NCI-H2196 treated with DMSO at 0.1 percent for 48 hours (cell line): ENCODE measurements at regions not wholly inside any gene's neighbourhood (a gene's known extent, or its start where the extent isn't known, plus 50 kb on each side); places are given as distances from the start of the nearest gene placed in this dataset.

ENCODE experiments used
- DNase-seq: peaks from one replicate; lab custom pipeline; 2025; ENCODE audit not compliant: unreplicated experiment; lab: John Stamatoyannopoulos, UW

- DNase-seq, result no peak
Measured at GRCh38 chr10:42970451-42971250, 106.2 kb upstream of the RET start.

DNA sequence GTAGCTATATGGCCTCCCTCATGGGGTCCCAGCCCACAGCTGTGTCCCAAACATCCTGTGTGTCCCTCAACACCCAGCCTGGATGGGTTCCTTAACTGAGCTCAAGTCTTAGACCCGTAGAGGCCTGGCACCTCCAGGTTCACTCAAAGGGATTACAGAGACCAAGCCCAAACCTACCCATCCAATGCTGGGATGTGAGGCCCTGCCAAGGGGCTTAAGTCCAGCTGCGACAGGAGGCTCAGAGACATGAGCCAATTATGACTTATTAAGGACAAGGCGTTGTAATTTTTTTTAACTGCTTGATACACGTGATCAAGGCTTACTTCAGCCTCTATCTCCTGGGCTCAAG is 105.6 kb upstream of the RET start:
- no peak for DNase-seq

DNA sequence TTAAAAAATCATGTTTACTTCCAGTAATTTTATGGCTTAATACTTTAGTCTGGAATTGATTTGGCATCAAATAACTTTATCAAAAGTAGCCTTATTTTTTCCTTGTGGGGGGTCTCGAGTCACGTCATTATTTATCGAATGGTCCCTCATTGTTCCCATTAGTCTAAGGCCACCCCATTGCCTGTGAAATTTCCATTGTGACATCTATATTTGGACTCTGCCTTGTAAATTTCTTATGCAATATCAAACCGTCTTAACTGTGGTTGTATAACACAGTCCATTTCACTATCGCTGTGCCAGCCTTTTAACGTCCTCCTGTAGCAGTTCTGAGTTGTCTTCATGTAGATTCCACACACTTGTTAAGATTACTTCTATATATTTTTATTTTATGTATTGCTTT is 103.9 kb upstream of the RET start:
- DNase-seq, result no peak

- no peak for DNase-seq
Measured at GRCh38 chr10:42973411-42973810, 103.5 kb upstream of the RET start.

DNA sequence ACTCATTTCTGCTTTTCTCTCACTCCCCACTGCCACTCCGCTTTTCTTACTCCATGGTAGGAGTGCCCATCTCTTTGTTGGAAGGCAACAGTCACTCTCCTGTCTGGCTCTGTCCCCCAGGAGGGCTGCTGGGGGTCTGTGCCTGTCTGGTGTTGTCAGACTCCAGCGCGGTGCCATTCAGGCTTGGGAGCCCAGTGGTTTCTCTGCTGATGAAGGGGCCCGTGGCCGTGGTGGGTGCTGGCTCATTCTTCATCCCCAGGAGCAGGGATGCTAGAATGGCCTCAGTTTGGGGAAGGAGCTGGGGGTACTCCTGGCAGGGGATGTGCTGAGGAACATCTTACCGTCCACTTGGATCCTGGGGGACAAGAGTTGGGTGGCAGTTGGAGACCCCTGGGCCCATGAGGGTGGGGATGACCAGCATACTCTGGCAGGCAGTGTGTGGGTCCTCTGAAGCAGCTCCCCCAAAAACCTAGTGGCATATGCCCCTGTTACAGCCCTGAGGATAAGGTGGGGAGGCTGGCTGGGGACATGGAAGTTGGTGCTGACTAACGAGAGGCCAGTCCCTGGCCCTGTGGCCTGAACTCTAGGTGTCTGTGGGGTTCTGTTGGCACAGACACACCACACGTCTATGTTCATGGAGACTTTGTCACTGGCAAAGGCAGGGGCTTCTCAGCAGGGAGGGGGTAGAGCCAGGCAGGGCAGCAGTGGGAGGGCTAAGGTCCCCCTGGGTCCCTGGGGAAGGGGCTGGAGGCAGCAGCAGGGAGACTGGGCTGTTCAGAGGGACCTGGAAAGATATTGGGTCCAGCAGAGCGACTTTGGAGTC is 102.8 kb upstream of the RET start:
- no peak for DNase-seq

DNA sequence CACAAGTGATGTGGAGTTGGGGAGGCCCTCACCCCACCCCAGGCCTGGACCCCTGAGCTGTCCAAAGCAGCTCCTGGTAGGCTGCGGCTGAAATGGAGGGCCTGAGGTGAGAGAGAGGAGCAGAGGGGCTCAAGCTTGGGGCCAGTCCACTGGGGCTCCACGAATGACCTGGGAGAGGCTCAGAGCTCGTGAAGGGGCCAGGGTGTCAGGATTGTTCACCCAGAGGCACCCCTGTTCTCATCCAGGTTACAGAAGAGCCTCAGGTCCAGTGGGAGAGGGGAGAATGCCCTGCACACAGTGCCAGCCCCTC is 102.2 kb upstream of the RET start:
- DNase-seq, result no peak

DNA sequence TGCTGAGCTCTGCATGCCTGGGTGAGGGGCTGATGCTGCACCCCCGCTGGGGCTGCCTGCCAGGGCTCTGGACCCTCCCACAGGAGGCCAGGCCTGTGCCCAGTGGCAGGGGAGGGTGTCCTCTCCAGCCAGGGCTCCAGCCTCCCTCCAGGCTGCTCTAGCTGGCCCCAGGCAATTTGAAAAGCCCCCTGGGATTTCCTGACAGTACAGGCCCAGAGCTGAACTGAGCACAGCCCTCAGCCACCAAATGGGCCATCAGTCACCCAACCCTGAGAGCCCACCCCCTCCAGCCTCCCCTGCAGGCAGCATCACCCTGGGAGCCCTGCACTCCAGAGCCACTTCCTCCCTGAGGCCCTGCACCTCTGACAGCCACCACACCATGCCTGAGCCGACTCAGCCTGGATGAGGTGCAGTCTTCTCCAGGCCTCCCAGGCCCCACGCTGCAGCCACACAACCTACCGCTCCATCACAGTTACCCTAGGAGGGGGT is 101.8 kb upstream of the RET start:
- no peak for DNase-seq

- no peak for DNase-seq
Measured at GRCh38 chr10:42975558-42976340, 101.1 kb upstream of the RET start.

GRCh38 chr10:42976351-42977031 is 100.4 kb upstream of the RET start:
- DNase-seq, result no peak

DNA sequence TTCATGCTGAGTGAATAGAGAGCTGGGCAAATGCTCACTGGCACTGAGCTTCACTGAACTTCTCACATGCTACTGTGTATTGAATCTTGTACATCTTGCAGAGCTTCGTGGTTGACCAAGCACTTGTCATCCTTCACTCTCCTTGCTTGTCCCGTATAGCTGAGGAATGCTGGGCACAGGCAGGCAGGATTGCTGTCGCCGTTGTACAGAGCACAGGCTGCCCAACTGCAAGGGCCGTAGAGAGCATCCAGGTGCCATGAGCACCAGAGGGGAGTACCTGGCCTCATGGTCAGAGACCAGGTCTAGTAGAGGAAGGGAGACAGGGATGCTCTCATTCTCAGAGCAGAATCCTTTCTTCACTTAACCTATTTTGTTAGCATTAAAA is 99.8 kb upstream of the RET start:
- DNase-seq, result no peak

- no peak for DNase-seq
Measured at GRCh38 chr10:42979181-42979580, 97.7 kb upstream of the RET start.

GRCh38 chr10:42979721-42980467 is 97.0 kb upstream of the RET start:
- DNase-seq, result no peak

DNA sequence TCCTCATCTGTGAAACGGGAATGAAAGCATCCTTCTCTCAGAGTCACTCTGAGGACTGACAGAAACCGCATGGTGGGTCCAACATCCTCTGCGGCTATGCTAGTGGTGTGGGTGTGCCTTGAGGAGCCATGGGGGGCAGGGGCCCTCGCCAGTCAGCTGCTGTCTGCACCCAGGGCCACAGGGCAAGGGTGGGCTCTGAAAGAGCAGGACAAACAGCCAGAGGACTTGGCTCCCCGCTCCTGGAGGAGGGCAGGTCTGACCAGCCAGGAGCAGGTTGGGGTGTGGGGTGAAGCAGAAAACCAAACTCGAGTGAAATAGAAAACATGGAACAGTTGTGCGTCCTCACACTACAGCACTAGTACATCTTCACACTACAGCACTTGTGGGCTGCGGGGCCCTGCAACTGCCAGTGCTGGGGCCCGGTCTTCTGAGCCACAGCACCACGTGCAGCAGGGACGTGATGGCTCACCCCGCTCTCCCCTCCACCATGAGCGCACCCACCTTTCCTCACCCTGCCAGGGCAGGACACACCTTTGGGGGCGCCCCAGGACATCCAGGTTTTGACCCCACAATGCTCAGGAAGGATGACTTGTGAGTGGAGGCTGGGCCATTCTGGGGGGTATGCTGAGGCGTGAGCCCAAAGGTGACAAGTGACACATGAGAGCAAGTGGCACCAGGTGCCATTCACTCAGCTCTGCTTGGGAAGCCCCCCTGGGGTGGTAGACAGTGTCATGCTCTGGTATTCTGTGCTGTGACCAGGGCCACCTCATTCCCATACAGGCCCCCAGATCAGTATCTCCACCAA is 96.1 kb upstream of the RET start:
- no peak for DNase-seq

DNA sequence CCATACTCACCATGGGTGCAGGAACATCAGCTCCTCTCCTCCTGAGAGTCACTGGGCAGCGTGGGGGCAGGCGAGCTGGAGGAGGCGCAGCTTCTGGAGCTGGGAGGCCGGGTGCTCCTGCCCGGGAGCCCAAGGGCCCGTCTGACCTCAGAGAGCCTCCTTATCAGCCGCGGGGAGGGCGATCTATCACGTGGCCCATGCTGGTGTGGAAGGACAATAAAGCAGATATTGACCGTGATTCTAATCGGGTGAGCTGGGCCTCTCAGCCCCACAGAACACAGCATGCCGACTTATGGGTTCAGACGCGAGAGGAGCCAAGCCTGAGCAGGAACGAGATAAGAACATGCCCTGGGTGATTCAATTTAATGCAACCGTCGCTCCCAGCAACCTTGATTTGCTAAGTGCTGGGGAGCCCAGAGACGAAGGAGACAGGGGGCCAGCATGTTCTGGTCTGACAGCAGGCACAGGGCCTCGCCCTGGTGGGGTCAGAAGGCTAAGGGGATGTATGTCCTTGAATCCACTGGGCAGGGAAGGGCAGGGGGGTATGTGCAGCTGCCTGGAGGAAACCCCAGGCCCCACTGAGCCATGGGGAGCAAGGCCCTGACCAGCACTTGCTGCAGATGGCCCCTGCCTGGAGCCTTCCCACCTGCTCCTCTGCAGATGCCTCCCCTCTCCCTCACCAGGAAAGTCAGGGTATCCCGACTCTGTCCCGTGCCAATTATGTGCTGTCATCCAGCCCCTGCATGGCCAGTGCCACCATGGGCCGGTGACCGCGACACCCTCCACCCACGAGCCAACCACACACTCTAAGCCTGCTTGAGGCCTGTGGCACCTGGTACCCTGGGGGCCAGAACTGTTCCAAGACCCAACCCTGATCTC is 95.3 kb upstream of the RET start:
- DNase-seq, result no peak

- DNase-seq, result no peak
Measured at GRCh38 chr10:42982891-42983506, 93.9 kb upstream of the RET start.

DNA sequence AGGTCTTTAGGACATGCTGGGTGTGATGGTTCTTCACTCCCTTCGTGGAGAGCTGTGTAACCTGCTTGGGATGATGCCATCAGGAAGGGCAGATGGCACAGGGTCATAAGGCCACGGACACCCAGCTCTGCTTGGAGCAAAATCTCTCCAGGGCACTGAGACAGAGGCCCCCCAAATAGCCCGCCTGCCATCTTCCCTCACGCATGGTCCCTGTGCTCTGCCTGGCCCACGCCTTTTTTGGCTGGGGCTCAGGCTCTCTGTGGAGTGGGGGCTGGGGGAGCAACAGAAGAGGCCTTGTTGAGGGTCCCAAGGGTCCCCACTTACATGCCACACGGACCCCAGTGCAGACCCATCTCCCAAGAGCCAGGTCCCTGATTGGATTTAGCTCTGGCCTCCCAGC is 93.3 kb upstream of the RET start:
- no peak for DNase-seq

DNA sequence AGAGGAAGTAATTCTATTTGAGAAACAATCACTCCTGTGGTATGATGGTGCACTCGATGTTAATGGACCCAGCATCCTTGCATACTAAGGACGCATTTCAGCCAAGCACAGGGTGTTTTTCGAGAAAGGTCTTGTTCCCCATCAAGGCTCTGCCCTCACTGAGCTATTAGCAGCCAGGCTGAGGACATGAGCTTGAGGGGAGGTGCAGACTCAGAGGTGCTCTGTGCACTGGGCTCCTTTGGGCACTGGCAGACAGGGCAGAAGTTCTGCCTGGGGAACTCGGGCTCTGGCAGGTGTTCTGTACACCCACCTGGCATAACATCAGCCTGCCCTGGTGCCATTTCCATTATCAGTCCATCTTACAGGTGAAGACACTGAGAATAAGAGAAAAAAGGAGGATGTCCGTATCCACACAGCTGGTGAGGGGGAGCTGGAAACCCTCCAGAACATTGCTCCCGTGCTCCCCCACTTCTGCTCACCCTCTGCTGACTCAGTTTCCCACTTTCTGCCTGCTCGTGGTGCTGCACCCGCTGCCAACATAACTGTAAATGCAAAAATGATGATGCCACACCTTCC is 92.7 kb upstream of the RET start:
- no peak for DNase-seq

DNA sequence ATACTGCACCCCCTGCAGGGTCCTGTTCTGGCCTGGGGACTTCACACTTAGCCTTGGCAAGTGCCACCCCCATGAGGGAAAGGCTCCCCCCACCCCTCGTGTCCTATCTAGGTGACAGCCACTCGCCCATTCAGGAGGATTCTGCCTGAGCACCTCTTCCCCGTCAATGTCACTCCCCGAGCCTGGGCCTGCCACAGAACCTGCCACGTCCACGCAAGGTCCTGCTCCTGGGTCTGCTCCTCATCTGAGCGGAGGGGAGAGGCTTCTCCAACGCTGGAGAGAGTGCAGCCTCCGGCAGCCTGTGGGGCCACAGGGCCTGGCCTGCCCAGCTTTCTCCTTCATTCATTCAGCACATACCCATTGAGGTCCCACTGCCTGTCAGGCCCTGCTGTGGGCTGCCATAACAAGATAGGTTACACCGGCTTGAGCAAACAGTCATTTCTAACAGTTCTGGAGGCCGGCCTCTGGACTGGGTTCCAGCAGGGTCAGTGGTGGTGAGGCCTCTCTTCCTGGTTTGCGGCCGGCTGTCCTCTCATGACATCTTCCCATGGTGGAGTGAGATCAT is 92.0 kb upstream of the RET start:
- no peak for DNase-seq
